Body of pancreas (tissue), 4 donors: ENCODE measurements at regions not wholly inside any gene's neighbourhood (a gene's known extent, or its start where the extent isn't known, plus 50 kb on each side); places are given as distances from the start of the nearest gene placed in this dataset.

Experiments used
- ATAC-seq: fragments of 150-250 bp; one replicate; pipeline ENCODE4 v1.9.1; 2016
- DNase-seq, 4 donors: peaks; one replicate each; pipeline ENCODE4 v3.0.0-alpha.2; 2019
- H3K27ac ChIP-seq, 4 donors: fragments of 200-600 bp; sonication (generic); 1 replicate in 3 of 4; 2 replicates in 1 of 4; pipeline versions ENCODE4 v1.5.1 to v1.6.1; 2016 to 2019; ENCODE audit warnings: mild to moderate bottlenecking in 1 of 4, mixed read lengths in 1 of 4, moderate library complexity in 1 of 4
- H3K27me3 ChIP-seq, 2 donors: fragments of 200-600 bp; sonication (generic); one replicate each; pipeline ENCODE4 v1.6.0; 2016; ENCODE audit warnings: mild to moderate bottlenecking in 1 of 2
- H3K36me3 ChIP-seq, 2 donors: fragments of 200-600 bp; sonication (generic); replicated peaks in 1 of 2; 2 replicates each; pipeline ENCODE4 v1.5.1; 2016; ENCODE audit warnings: low read depth in 2 of 2; ENCODE audit not compliant: insufficient read depth in 1 of 2
- H3K4me1 ChIP-seq: fragments of 200-600 bp; sonication (generic); one replicate; pipeline ENCODE4 v1.6.0; 2016
- H3K4me3 ChIP-seq, 2 donors: fragments of 200-600 bp; sonication (generic); 1 replicate in 1 of 2; 2 replicates in 1 of 2; pipeline ENCODE4 v1.5.1; 2016 to 2019
- H3K9me3 ChIP-seq, 3 donors: fragments of 200-600 bp; sonication (generic); 1 replicate in 2 of 3; 2 replicates in 1 of 3; pipeline ENCODE4 v1.5.1; 2016
- POLR2A ChIP-seq, 3 donors: fragments of 450-650 bp; IDR thresholded peaks; one replicate each; pipeline ENCODE4 v1.6.1; 2016; ENCODE audit warnings: antibody characterized with exemption in 3 of 3, mild to moderate bottlenecking in 2 of 3
- WGBS, 2 donors: methylation state at CpG; one replicate each; pipeline ENCODE4 v1.1.5; 2017; 5-methylcytosine and 5-hydroxymethylcytosine counted together
- intact Hi-C: fragments of 100-400 bp; cut with DNase I; formaldehyde crosslinking; loops from one replicate; pipeline ENCODE4 v1.15.1; 2023
- TF ChIP-seq, protein P1 (sequence below), 7 experiments: fragments of 450-650 bp in 4 of 7; fragments of 200-600 bp in 3 of 7; sonication (generic) in 3 of 7; IDR thresholded peaks; one replicate each; pipeline ENCODE4 v1.5.1; 2016 to 2019; ENCODE audit warnings: antibody characterized with exemption in 7 of 7

DNA sequence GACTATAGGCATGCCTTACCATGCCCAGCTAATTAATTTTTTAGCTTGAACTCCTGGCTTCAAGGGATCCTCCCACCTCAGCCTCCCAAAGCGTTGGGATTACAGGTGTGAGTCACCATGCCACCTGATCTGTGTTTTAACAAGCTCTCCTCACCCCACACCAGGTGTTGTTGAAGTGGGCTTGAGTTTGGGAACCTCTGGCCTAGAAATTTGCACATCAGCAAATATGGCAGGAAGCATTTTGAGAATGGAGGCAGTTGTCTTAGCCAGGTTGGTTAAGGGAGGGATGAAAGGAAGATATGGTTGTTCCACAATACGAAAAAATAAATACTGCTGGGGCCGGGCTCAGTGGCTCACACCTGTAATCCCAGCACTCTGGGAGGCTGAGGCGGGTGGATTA lies 433.1 kb downstream of the TYW1 start:
- Histone ChIP-seq H3K27ac (no peak overlapping the region), H3K9me3 (no peaks in the 10 kb centered on the region), H3K4me3 (no peak overlapping the region), H3K4me1 (no peaks in the 10 kb centered on the region), H3K27me3 (no peaks in the 10 kb centered on the region), H3K36me3 (no peaks in the 10 kb centered on the region)
- TF ChIP-seq POLR2A (IDR thresholded peaks at IDR 0.05), result no peak
- TF ChIP-seq, protein P1, sequence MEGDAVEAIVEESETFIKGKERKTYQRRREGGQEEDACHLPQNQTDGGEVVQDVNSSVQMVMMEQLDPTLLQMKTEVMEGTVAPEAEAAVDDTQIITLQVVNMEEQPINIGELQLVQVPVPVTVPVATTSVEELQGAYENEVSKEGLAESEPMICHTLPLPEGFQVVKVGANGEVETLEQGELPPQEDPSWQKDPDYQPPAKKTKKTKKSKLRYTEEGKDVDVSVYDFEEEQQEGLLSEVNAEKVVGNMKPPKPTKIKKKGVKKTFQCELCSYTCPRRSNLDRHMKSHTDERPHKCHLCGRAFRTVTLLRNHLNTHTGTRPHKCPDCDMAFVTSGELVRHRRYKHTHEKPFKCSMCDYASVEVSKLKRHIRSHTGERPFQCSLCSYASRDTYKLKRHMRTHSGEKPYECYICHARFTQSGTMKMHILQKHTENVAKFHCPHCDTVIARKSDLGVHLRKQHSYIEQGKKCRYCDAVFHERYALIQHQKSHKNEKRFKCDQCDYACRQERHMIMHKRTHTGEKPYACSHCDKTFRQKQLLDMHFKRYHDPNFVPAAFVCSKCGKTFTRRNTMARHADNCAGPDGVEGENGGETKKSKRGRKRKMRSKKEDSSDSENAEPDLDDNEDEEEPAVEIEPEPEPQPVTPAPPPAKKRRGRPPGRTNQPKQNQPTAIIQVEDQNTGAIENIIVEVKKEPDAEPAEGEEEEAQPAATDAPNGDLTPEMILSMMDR (IDR thresholded peaks at IDR 0.05), result no peak
- intact Hi-C loops, result no loop called here
- WGBS, 2 donors, result 68 to 71% methylated on average over 4 of the region's 4 CpGs
- DNase-seq, result no peak
- ATAC-seq, result no peak

DNA sequence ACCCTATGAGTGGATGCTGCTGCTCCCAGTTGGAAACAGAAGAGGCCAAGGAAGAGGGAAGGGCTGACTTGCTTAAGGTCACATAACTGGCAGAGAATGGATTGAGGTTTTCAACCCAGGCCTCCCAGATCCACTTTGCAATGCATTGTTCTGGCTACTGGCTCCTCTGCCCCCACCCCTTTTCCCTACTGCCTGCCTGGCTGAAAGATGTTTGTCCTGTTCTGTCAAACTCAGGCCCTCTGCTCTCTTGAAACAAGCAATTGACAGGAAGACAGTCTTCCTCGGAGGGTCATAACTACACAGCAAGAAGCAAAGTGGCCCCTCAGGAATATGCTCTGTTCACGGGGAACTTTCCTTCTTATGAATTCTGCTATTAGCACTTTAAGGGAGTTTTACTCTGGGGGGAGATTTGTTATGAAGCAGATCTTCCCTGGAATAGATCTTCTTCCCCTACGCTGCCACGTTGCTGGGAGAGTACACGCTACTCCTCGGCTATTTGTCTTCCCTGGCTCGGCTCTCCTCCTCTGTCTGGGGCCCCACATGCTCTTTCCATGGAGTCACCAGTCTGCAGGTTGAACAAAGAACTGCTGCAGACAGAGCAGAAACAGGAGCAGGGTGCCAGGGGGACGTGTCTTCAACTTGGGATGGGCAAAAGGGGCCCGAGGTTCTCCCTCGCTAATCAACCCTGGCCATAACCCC lies 436.1 kb downstream of the TYW1 start:
- no peak overlapping the region for H3K27ac ChIP-seq
- no peak overlapping the region for H3K4me3 ChIP-seq
- DNase-seq (no peak), ATAC-seq (no peak)
- no peaks in the 10 kb centered on the region for H3K4me1 ChIP-seq
- intact Hi-C loops, result no loop called here
- no peaks in the 10 kb centered on the region for H3K9me3 ChIP-seq
- no peaks in the 10 kb centered on the region for H3K27me3 ChIP-seq
- TF ChIP-seq, protein P1 (IDR thresholded peaks at IDR 0.05), result no peak
- TF ChIP-seq POLR2A (IDR thresholded peaks at IDR 0.05), result no peak
- WGBS, 2 donors, result 50 to 63% methylated on average over 10 of the region's 10 CpGs
- H3K36me3 ChIP-seq, result no peaks in the 10 kb centered on the region

DNA sequence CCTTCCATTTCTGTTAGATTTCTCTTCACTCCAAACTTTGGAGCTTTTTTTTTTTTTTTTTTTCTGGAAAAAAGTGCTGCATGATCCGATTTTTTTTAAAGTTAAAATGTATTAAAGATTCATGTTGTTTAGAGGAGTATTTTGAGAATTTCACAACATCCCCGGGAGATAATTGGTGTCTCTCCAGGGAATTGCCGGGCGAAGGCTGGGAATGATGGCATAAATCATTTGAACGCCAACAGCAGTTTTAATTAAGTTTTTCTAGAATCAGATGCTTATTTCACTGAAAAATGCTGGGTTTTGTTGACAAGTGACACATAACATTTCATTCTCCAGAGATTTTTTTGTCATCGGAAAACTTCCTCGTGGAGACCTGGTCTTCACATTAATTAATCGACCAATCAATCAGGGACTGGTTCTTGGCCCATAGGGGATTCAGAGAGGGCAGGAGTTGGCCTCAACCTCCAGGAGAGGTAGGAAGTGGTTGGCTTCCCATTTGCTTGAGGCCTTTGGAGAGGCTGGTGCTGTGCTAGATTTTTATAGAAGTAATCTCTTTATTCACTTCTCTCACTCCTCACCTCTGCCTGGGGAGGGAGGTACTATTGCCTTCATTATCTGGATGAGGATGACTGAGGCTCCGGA lies 439.4 kb downstream of the TYW1 start:
- 70 to 74% methylated on average over 9 of the region's 9 CpGs for WGBS, 2 donors
- DNase-seq, result no peak
- no peak for ATAC-seq
- Histone ChIP-seq H3K4me3 (no peak overlapping the region), H3K27ac (no peak overlapping the region), H3K9me3 (no peaks in the 10 kb centered on the region), H3K36me3 (no peaks in the 10 kb centered on the region), H3K4me1 (peaks cover 7% of the 10 kb centered on the region), H3K27me3 (no peaks in the 10 kb centered on the region)
- no peak for TF ChIP-seq POLR2A (IDR thresholded peaks at IDR 0.05)
- TF ChIP-seq, protein P1 (IDR thresholded peaks at IDR 0.05), result no peak
- intact Hi-C loops, result no loop called here

DNA sequence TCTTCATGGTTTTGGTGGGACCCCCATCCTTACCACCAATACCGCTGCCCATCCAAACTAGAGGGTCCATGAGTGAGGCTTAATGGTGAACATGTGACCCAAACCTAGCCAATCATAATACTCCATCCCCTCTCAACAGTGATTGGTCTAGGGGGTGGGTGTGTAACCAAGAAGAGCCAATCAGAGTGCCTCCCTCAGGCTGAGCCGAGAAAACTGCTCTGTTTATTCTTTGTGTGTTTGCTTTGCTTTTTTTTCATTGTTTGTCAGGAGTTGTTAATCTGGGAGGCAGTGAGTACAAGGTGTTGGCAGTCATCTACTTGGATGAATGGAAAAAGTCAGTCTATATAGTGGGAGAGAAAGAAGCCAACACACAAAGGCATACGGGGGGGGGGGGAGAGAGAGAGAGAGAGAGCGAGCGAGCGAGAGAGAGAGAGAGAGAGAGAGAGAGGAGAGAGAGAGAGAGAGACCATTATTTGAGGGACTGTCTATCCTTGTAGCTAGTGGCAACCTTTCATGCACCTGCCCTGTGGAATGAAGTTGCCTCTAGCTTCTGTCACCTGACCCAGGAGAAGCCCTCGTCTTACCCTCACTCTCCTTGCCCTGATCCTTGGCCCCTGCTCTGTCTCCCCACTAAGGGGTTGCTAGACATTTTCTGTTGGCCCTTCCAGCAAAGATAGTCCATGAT lies 441.7 kb downstream of the TYW1 start:
- intact Hi-C loops, result no loop called here
- no peaks in the 10 kb centered on the region for H3K27me3 ChIP-seq
- H3K4me3 ChIP-seq, result no peak overlapping the region
- no peaks in the 10 kb centered on the region for H3K36me3 ChIP-seq
- ATAC-seq, result no peak
- 23 to 34% methylated on average over 5 to 6 of the region's 7 CpGs for WGBS, 2 donors
- peaks cover 7% of the 10 kb centered on the region for H3K4me1 ChIP-seq
- no peak for TF ChIP-seq POLR2A (IDR thresholded peaks at IDR 0.05)
- TF ChIP-seq, protein P1 (IDR thresholded peaks at IDR 0.05), result no peak
- no peak for DNase-seq
- no peaks in the 10 kb centered on the region for H3K9me3 ChIP-seq
- no peak overlapping the region for H3K27ac ChIP-seq
